ENCODE measurements at regions not wholly inside any gene's neighbourhood (a gene's known extent, or its start where the extent isn't known, plus 50 kb on each side); places are given as distances from the start of the nearest gene placed in this dataset.

DNA sequence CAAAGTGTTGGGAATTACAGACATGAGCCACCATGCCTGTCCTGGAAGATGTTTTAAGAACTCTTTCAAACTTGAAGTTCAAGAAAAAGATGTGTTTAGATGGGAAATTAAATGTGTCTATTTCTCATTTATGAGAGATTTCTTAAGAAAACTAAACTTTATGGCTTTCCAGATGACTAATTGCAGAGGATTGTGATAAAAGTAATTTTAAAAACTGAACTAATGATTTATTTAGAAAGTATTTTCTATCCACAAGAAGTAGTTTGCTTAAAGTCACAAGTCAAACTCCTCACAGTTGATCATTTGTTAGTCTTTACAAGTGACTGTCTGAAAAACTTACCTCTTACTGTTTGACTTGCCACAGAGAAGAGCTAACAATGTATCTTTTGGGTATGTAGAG, 89.6 kb upstream of the SPRY2 start:
- no peaks in the 10 kb centered on the region for H3K9me3 ChIP-seq (ENCODE audit: low read depth, low read length)
- no peaks in the 10 kb centered on the region for H3K27me3 ChIP-seq (ENCODE audit: insufficient read depth, low read length)
- H3K4me1 ChIP-seq (ENCODE audit: insufficient read depth, low read length) = no peaks in the 10 kb centered on the region
- peak; percentile 27 for DNase-seq (ENCODE audit: insufficient read length, low spot score, missing footprints)
- no peaks in the 10 kb centered on the region for H3K36me3 ChIP-seq (ENCODE audit: insufficient read depth, low read length)
- no peaks in the 10 kb centered on the region for H3K79me2 ChIP-seq (ENCODE audit: insufficient read depth, low read length)
- no peak overlapping the region for H3K4me2 ChIP-seq (ENCODE audit: insufficient read depth, low read length)
- no peaks in the 10 kb centered on the region for H4K20me1 ChIP-seq (ENCODE audit: insufficient read depth, low read length)
- H3K4me3 ChIP-seq (ENCODE audit: insufficient read depth, low read length) = no peak overlapping the region
- TF ChIP-seq, protein P1, sequence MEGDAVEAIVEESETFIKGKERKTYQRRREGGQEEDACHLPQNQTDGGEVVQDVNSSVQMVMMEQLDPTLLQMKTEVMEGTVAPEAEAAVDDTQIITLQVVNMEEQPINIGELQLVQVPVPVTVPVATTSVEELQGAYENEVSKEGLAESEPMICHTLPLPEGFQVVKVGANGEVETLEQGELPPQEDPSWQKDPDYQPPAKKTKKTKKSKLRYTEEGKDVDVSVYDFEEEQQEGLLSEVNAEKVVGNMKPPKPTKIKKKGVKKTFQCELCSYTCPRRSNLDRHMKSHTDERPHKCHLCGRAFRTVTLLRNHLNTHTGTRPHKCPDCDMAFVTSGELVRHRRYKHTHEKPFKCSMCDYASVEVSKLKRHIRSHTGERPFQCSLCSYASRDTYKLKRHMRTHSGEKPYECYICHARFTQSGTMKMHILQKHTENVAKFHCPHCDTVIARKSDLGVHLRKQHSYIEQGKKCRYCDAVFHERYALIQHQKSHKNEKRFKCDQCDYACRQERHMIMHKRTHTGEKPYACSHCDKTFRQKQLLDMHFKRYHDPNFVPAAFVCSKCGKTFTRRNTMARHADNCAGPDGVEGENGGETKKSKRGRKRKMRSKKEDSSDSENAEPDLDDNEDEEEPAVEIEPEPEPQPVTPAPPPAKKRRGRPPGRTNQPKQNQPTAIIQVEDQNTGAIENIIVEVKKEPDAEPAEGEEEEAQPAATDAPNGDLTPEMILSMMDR (IDR thresholded peaks at IDR 0.05; ENCODE audit: extremely low read depth, low read depth, low read length) = no peak
- H3K27ac ChIP-seq (ENCODE audit: low read depth, low read length) = no peak overlapping the region
- no peak overlapping the region for H2AFZ ChIP-seq (ENCODE audit: low read length)

DNA sequence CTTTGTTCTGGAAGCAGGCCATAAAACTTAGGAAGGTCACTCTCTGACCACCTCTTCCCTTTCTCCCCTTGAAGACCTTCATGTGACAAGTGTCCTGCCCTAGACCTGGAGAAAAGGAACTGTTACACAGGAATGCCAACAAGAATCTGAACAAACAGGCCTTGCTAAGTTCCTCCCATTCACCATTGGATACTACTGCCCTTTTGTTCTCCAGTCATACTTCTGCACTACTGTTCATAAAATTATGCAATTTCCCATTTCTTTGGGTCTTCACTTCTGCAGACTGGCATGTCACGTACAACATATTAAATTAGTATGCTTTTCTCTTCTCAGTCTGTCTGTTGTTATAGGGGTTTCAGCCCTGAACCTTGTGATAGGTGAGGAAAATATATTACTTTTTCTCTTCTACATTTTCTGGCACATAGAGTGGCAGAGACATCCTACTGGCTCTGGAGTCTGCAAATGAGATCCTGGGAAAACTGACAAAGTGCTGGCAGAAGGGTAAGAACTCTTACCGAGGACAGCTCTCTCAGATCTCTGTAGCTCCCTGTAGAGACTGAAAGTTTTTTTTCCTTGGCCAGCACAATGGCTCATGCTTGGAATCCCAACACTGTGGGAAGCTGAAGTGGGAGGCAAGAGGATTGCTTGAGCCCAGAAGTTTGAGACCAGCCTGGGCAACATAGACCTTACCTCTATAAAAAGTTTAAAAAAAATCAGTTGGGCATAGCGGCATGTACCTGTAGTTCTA, 87.6 kb upstream of the SPRY2 start:
- TF ChIP-seq, protein P1 (IDR thresholded peaks at IDR 0.05; ENCODE audit: extremely low read depth, low read depth, low read length) = no peak
- no peak for DNase-seq (ENCODE audit: insufficient read length, low spot score, missing footprints)
- H2AFZ ChIP-seq (ENCODE audit: low read length) = no peak overlapping the region
- no peak overlapping the region for H3K4me3 ChIP-seq (ENCODE audit: insufficient read depth, low read length)
- no peaks in the 10 kb centered on the region for H3K4me1 ChIP-seq (ENCODE audit: insufficient read depth, low read length)
- H3K36me3 ChIP-seq (ENCODE audit: insufficient read depth, low read length) = no peaks in the 10 kb centered on the region
- no peaks in the 10 kb centered on the region for H4K20me1 ChIP-seq (ENCODE audit: insufficient read depth, low read length)
- no peaks in the 10 kb centered on the region for H3K79me2 ChIP-seq (ENCODE audit: insufficient read depth, low read length)
- H3K27me3 ChIP-seq (ENCODE audit: insufficient read depth, low read length) = no peaks in the 10 kb centered on the region
- no peak overlapping the region for H3K4me2 ChIP-seq (ENCODE audit: insufficient read depth, low read length)
- H3K27ac ChIP-seq (ENCODE audit: low read depth, low read length) = no peak overlapping the region
- no peaks in the 10 kb centered on the region for H3K9me3 ChIP-seq (ENCODE audit: low read depth, low read length)

DNA sequence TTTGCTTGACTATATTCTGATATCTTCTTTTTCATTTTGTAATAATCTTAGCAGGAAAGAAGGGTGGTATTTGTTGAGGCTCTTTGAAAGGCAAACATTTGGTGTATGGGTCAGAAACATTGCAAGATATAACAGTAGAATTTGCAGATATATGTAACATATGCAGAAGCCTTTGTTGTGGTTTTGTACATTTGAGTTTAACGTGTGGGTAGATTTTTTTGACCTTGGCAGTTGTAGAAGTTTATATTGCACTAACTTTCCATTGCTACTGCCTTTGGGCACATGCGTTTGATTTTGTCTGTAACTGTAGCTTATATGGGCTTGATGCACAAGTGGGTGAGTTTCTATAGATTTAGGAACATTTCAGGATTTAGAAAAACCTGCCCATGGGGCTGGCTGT, 78.5 kb upstream of the SPRY2 start:
- Histone ChIP-seq H3K36me3 (ENCODE audit: insufficient read depth, low read length) (no peaks in the 10 kb centered on the region), H3K9me3 (ENCODE audit: low read depth, low read length) (no peaks in the 10 kb centered on the region), H3K27ac (ENCODE audit: low read depth, low read length) (no peak overlapping the region), H3K4me3 (ENCODE audit: insufficient read depth, low read length) (no peak overlapping the region), H3K79me2 (ENCODE audit: insufficient read depth, low read length) (no peaks in the 10 kb centered on the region), H3K4me1 (ENCODE audit: insufficient read depth, low read length) (no peaks in the 10 kb centered on the region), H3K27me3 (ENCODE audit: insufficient read depth, low read length) (no peaks in the 10 kb centered on the region), H4K20me1 (ENCODE audit: insufficient read depth, low read length) (no peaks in the 10 kb centered on the region), H3K4me2 (ENCODE audit: insufficient read depth, low read length) (no peak overlapping the region), H2AFZ (ENCODE audit: low read length) (no peak overlapping the region)
- TF ChIP-seq, protein P1 (IDR thresholded peaks at IDR 0.05; ENCODE audit: extremely low read depth, low read depth, low read length) = no peak
- no peak for DNase-seq (ENCODE audit: insufficient read length, low spot score, missing footprints)

DNA sequence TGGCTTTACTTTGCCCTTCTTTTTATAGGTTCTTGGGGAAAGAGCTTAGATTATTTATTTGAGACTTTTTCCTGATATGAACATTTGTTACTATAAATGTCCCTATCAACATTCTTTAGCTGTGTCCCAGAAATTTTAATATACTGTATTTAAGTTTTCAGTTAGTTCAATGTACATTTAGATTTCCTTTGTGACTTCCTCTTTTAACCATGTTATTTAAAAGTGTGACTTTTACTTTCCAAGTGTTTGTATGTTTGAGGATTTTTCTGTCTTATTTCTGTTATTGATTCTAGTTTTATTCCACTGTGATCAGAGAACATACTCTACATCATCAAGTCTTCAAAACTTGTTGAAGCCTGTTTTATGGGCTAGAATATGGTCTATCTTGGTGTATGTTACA, 72.7 kb upstream of the SPRY2 start:
- TF ChIP-seq, protein P1 (IDR thresholded peaks at IDR 0.05; ENCODE audit: extremely low read depth, low read depth, low read length) = no peak
- Histone ChIP-seq H3K27me3 (ENCODE audit: insufficient read depth, low read length) (no peaks in the 10 kb centered on the region), H3K4me3 (ENCODE audit: insufficient read depth, low read length) (no peak overlapping the region), H3K4me1 (ENCODE audit: insufficient read depth, low read length) (no peaks in the 10 kb centered on the region), H3K79me2 (ENCODE audit: insufficient read depth, low read length) (no peaks in the 10 kb centered on the region), H2AFZ (ENCODE audit: low read length) (no peak overlapping the region), H3K36me3 (ENCODE audit: insufficient read depth, low read length) (no peaks in the 10 kb centered on the region), H4K20me1 (ENCODE audit: insufficient read depth, low read length) (no peaks in the 10 kb centered on the region), H3K9me3 (ENCODE audit: low read depth, low read length) (no peaks in the 10 kb centered on the region), H3K4me2 (ENCODE audit: insufficient read depth, low read length) (no peak overlapping the region), H3K27ac (ENCODE audit: low read depth, low read length) (no peak overlapping the region)
- DNase-seq (ENCODE audit: insufficient read length, low spot score, missing footprints) = no peak

Measured in osteoblast (primary cell).